A172 (cell line): ENCODE measurements at regions not wholly inside any gene's neighbourhood (a gene's known extent, or its start where the extent isn't known, plus 50 kb on each side); places are given as distances from the start of the nearest gene placed in this dataset.
"Not testable (repeated sequence)": the region's sequence is repeated elsewhere in the genome, so short reads cannot be mapped to it uniquely, and the experiment has no call there.

Experiments
- DNase-seq: peaks from one replicate; pipeline ENCODE4 v3.0.0-alpha.2; 2015; ENCODE audit warnings: low spot score

GRCh38 chr10:125273023-125273422 lies 112.7 kb upstream of the CTBP2 start:
- no peak for DNase-seq

GRCh38 chr10:125269716-125270115 lies 109.4 kb upstream of the CTBP2 start:
- DNase-seq = no peak

GRCh38 chr10:125266966-125267365 lies 106.6 kb upstream of the CTBP2 start:
- DNase-seq = no peak

GRCh38 chr10:125266541-125266940 lies 106.2 kb upstream of the CTBP2 start:
- DNase-seq = no peak

- no peak for DNase-seq
These were observed 105.2 kb upstream of the CTBP2 start for GRCh38 chr10:125265579-125265955.

GRCh38 chr10:125264757-125265578 lies 104.6 kb upstream of the CTBP2 start:
- no peak for DNase-seq

GRCh38 chr10:125264091-125264490 lies 103.7 kb upstream of the CTBP2 start:
- DNase-seq = no peak

GRCh38 chr10:125263551-125263950 lies 103.2 kb upstream of the CTBP2 start:
- DNase-seq = peak; percentile 1

- no peak for DNase-seq
These were observed 102.6 kb upstream of the CTBP2 start for GRCh38 chr10:125262920-125263319.

- DNase-seq = no peak
These were observed 102.0 kb upstream of the CTBP2 start for GRCh38 chr10:125262409-125262808.

GRCh38 chr10:125261491-125262186 lies 101.3 kb upstream of the CTBP2 start:
- no peak for DNase-seq

- no peak for DNase-seq
These were observed 99.9 kb upstream of the CTBP2 start for GRCh38 chr10:125260260-125260659.

- DNase-seq = no peak
These were observed 99.3 kb upstream of the CTBP2 start for GRCh38 chr10:125259651-125260050.

GRCh38 chr10:125258676-125259075 lies 98.3 kb upstream of the CTBP2 start:
- no peak for DNase-seq

- DNase-seq = no peak
These were observed 97.3 kb upstream of the CTBP2 start for GRCh38 chr10:125257521-125258108.

- DNase-seq = no peak
These were observed 95.7 kb upstream of the CTBP2 start for GRCh38 chr10:125256026-125256425.

GRCh38 chr10:125252937-125253336 lies 92.6 kb upstream of the CTBP2 start:
- DNase-seq = no peak

GRCh38 chr10:125250834-125251233 lies 90.5 kb upstream of the CTBP2 start:
- not testable (repeated sequence) for DNase-seq

GRCh38 chr10:125249948-125250347 lies 89.6 kb upstream of the CTBP2 start:
- DNase-seq = no peak

GRCh38 chr10:125248489-125248888 lies 88.1 kb upstream of the CTBP2 start:
- DNase-seq = no peak

GRCh38 chr10:125247576-125247975 lies 87.2 kb upstream of the CTBP2 start:
- DNase-seq = no peak

- no peak for DNase-seq
These were observed 83.3 kb upstream of the CTBP2 start for GRCh38 chr10:125243532-125244253.
